Thyroid gland (tissue), 4 donors: ENCODE measurements at regions not wholly inside any gene's neighbourhood (a gene's known extent, or its start where the extent isn't known, plus 50 kb on each side); places are given as distances from the start of the nearest gene placed in this dataset.

Source experiments
- POLR2A ChIP-seq, 2 donors: fragments of 450-650 bp; IDR thresholded peaks; one replicate each; pipeline ENCODE4 v1.6.1; 2017; ENCODE audit warnings: antibody characterized with exemption in 2 of 2, mild to moderate bottlenecking in 2 of 2, moderate library complexity in 1 of 2
- TF ChIP-seq, protein P1 (sequence below), 6 experiments: fragments of 200-600 bp in 3 of 6; fragments of 450-650 bp in 3 of 6; sonication (generic) in 3 of 6; IDR thresholded peaks; one replicate each; pipeline ENCODE4 v1.5.1; 2016 to 2019; ENCODE audit warnings: antibody characterized with exemption in 6 of 6, mild to moderate bottlenecking in 2 of 6, inconsistent platforms in 1 of 6, moderate library complexity in 1 of 6

DNA sequence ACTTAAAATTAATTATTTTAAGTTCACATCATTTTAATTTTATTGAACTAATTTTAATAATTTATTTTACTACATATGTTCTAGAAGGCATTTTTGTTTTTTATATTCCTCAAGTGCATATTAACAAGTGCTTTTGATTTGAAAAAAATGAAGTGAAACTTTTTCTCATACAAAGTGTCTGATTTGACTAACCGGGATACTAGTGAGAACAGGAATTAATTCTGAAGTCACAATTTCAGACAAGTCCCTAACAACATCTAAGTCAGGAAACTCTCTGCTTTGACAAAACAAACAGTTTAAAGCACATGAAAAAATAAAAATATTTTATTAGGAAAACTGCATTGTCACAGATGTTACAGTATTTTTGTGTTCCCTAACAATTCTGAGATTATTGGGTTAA, 1166.3 kb upstream of the CITED2 start:
- TF ChIP-seq, protein P1, sequence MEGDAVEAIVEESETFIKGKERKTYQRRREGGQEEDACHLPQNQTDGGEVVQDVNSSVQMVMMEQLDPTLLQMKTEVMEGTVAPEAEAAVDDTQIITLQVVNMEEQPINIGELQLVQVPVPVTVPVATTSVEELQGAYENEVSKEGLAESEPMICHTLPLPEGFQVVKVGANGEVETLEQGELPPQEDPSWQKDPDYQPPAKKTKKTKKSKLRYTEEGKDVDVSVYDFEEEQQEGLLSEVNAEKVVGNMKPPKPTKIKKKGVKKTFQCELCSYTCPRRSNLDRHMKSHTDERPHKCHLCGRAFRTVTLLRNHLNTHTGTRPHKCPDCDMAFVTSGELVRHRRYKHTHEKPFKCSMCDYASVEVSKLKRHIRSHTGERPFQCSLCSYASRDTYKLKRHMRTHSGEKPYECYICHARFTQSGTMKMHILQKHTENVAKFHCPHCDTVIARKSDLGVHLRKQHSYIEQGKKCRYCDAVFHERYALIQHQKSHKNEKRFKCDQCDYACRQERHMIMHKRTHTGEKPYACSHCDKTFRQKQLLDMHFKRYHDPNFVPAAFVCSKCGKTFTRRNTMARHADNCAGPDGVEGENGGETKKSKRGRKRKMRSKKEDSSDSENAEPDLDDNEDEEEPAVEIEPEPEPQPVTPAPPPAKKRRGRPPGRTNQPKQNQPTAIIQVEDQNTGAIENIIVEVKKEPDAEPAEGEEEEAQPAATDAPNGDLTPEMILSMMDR (IDR thresholded peaks at IDR 0.05): no peak
- no peak for TF ChIP-seq POLR2A (IDR thresholded peaks at IDR 0.05)
